ENCODE measurements at regions not wholly inside any gene's neighbourhood (a gene's known extent, or its start where the extent isn't known, plus 50 kb on each side); places are given as distances from the start of the nearest gene placed in this dataset.

DNA sequence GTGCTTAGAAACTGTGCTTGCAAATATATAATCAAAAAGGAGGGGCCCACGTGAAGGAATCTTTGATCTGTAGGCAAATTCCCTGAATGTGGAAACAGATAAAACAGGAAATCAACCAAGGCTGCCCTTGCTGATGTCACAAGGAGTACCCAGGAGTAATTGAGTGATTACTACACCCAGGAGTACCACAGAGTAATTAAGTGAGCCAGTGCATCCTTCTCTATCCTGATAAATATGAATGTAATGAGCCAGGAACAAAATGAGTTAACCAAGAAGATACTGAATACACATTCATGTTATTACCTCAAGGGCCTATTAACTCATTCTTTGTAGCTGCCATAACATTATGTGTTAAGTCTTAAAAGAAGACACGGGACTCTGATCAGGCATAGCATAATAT is 87.3 kb upstream of the POU1F1 start:
- no peak for TF ChIP-seq CTCF (IDR thresholded peaks at IDR 0.05; ENCODE audit: borderline replicate concordance, extremely low read depth, low read length, poor library complexity, severe bottlenecking)
- TF ChIP-seq EZH2 (IDR thresholded peaks at IDR 0.05; ENCODE audit: borderline replicate concordance, low read depth, low read length, severe bottlenecking): no peak

Data from DND-41 (cell line).